Stimulated activated CD4-positive, alpha-beta T cell treated with anti-CD3 and anti-CD28 coated beads, Interleukin-15, amount 100 ng/mL, for 24 hours (primary cell): ENCODE measurements at regions not wholly inside any gene's neighbourhood (a gene's known extent, or its start where the extent isn't known, plus 50 kb on each side); places are given as distances from the start of the nearest gene placed in this dataset.
"Not testable (repeated sequence)": the region's sequence is repeated elsewhere in the genome, so short reads cannot be mapped to it uniquely, and the experiment has no call there.

Experiments used
- DNase-seq: peaks from one replicate; pipeline ENCODE4 v3.0.0-alpha.2; 2020

GRCh38 chr10:106038246-106038645, 1126.3 kb downstream of the SORCS1 start:
- no peak for DNase-seq

GRCh38 chr10:106033065-106033464, 1131.4 kb downstream of the SORCS1 start:
- DNase-seq = no peak

- DNase-seq = no peak
Observed at GRCh38 chr10:106032450-106033002, 1132.0 kb downstream of the SORCS1 start.

GRCh38 chr10:106027240-106027639, 1137.3 kb downstream of the SORCS1 start:
- DNase-seq = no peak

- DNase-seq = no peak
Observed at GRCh38 chr10:106025208-106025811, 1139.2 kb downstream of the SORCS1 start.

GRCh38 chr10:106023329-106023728, 1141.2 kb downstream of the SORCS1 start:
- DNase-seq = no peak

GRCh38 chr10:106019559-106019958, 1144.9 kb downstream of the SORCS1 start:
- not testable (repeated sequence) for DNase-seq

GRCh38 chr10:106015369-106016199, 1148.9 kb downstream of the SORCS1 start:
- DNase-seq = not testable (repeated sequence)

- DNase-seq = no peak
Observed at GRCh38 chr10:106011250-106011649, 1153.3 kb downstream of the SORCS1 start.

- no peak for DNase-seq
Observed at GRCh38 chr10:106000721-106001120, 1163.8 kb downstream of the SORCS1 start.

GRCh38 chr10:105993609-105994008, 1170.9 kb downstream of the SORCS1 start:
- no peak for DNase-seq

- DNase-seq = no peak
Observed at GRCh38 chr10:105992928-105993327, 1171.6 kb downstream of the SORCS1 start.

GRCh38 chr10:105990529-105990928, 1174.0 kb downstream of the SORCS1 start:
- no peak for DNase-seq

GRCh38 chr10:105989995-105990394, 1174.5 kb downstream of the SORCS1 start:
- no peak for DNase-seq

- no peak for DNase-seq
Observed at GRCh38 chr10:105988848-105989247, 1175.7 kb downstream of the SORCS1 start.

GRCh38 chr10:105986912-105987635, 1177.4 kb downstream of the SORCS1 start:
- DNase-seq = no peak

- DNase-seq = no peak
Observed at GRCh38 chr10:105986486-105986885, 1178.0 kb downstream of the SORCS1 start.

GRCh38 chr10:105982735-105983134, 1181.8 kb downstream of the SORCS1 start:
- DNase-seq = no peak

- no peak for DNase-seq
Observed at GRCh38 chr10:105981679-105982078, 1182.8 kb downstream of the SORCS1 start.

- DNase-seq = no peak
Observed at GRCh38 chr10:105974803-105975456, 1189.6 kb downstream of the SORCS1 start.

- DNase-seq = no peak
Observed at GRCh38 chr10:105973902-105974301, 1190.6 kb downstream of the SORCS1 start.

GRCh38 chr10:105973360-105973759, 1191.1 kb downstream of the SORCS1 start:
- DNase-seq = no peak

- no peak for DNase-seq
Observed at GRCh38 chr10:105971460-105971859, 1193.0 kb downstream of the SORCS1 start.
